ENCODE measurements at regions not wholly inside any gene's neighbourhood (a gene's known extent, or its start where the extent isn't known, plus 50 kb on each side); places are given as distances from the start of the nearest gene placed in this dataset.
"Not testable (repeated sequence)": the region's sequence is repeated elsewhere in the genome, so short reads cannot be mapped to it uniquely, and the experiment has no call there.

DNA sequence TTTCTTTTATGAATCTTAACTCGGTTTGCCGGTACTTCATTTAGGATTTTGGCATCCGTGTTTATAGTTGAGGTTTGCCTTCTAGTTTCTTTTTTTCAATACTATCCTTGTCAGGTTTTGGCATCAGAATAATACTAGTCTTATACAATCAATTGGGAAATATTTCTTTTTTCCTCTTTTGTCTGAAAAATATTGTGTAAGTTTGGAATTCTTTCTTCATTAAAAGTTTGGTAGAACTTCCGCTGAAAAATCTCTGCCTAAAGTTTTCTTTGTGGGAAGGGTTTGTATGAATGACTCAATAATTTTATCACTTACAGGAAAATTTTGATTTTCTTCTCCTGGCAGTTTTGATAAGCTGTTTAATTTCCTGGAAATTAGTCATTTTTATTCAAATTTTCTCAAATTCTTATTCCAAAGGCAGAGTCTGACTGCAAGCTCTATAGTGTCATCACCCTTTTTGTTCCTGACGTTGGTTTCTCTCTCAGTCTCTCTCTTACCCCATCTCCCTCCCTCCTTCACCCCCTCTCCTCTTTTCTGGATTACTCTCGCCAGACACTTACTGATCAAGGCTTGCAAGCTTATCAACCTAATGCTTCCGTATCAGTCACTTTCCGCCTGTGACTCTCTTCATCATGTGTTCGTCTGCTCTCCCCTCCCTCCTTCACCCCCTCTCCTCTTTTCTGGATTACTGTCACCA is 555.7 kb downstream of the TBC1D22A start:
- no peak for DNase-seq (ENCODE audit: low read depth)

DNA sequence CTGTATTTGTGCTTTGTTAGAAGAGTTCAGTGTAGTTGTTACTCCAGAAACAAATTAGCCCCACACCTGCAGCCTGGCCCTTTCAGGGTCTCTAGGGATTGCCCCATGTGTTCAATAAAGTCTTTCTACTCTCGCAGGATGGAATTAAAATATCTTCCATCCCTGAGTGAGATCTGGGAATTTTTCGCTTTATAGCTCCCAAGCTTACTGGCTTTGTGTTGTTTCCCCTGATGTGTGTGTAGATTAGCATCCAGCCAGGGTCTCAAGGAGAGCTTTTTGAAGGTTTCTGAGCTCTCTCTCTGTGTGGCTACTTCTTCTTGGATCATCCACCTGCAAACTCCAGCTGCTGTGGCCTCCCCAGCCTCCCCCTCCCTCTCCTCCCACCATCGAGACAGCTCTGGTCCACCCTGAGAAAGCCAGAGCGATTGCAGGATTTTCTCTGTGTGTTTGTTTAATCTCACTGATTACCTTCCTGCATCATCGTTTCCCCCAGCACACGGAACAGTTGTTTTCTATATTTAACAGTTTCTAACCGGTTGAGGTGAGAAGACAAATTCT is 553.5 kb downstream of the TBC1D22A start:
- DNase-seq (ENCODE audit: low read depth) = no peak

DNA sequence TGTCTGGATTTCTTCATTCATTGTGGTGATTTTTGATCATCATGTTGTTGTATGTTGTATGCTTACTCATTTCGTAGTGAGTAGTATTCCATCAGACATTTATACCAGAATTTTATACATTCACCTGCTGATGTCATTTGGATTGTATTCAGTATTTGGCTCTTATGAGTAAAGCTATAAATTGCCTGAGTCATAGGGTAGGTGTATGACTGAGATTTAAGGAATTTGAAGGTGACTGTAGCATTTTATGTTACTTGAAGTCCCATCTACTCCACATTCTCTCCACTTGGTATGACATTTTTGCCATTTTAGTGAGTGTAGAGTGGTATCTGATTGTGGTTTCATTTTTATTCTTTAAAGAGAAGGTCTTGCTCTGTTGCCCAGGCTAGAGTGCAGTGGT is 548.2 kb downstream of the TBC1D22A start:
- DNase-seq (ENCODE audit: low read depth) = no peak

DNA sequence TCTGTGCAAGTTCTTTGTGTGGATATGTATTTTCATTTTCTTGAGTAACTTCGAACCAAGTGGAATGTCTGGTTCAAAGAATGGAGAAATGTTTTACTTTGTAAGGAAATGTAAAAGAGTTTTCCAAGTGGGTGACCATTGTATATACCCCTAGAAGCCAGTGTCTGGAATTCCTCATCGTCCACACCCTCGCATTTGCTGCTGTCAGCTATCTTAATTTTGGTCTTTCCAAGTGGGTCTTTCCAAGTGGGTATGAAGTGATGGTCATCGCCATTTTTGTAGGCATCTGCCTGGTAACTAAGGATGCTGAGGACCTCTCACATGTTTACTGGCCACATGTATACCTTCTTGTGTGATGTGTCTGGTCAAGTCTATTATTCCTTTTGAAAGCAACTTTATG is 547.5 kb downstream of the TBC1D22A start:
- DNase-seq (ENCODE audit: low read depth) = no peak

DNA sequence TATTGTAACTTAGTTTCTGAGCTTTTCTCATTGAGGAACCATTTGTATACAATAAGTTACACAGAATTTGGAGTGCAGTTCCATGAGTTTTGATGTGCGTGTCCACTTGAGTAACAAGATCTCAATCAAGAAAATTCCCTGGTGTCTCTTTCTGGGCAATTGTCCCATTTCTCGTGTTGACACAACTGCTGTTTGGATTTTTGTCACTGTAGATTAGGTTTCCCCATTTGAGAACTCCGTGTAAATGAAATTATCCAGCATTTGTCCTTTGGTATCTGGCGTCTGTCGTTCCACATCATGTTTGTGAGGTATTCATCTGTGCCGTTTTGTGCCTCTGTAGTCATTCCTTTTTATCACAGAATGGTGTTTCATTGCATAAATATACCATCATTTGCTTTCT is 547.0 kb downstream of the TBC1D22A start:
- DNase-seq (ENCODE audit: low read depth) = no peak

DNA sequence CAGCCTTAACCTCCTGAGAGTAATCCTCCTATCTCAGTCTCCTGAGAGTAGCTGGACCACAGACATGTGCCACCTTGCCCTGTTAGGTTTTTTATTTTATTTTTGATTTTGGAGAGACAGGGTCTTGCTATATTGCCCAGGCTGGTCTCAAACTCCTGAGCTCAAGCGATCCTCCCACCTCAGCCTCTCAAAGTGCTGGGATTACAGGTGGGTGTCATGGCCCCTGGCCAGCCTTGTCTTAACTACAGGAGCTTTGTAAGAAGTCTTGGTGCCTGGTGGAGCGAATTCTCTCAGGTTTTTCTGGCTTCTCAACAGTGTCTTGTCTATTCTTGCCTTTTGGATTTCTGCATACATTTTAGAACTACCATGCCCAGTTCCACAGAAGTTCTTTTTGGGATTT is 546.4 kb downstream of the TBC1D22A start:
- DNase-seq (ENCODE audit: low read depth) = no peak

DNA sequence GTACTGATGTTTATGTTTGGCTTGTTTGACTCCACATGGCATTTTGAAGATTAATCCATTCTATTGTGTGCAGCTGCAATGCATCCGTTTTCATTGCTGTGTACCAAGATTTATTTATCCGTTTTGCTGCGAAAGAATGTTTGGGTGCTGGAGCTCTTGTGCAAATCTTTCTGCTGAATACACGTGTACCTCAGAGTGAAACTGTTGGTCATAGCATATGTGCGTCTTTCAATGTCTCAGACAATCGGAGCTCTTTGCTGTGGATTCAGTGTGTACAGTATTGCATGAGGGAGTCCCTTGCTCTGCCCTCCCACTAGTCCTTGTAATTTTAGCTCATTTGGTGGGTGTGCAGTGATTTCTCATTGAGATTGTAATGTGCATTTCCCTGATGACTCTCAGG is 545.4 kb downstream of the TBC1D22A start:
- no peak for DNase-seq (ENCODE audit: low read depth)

DNA sequence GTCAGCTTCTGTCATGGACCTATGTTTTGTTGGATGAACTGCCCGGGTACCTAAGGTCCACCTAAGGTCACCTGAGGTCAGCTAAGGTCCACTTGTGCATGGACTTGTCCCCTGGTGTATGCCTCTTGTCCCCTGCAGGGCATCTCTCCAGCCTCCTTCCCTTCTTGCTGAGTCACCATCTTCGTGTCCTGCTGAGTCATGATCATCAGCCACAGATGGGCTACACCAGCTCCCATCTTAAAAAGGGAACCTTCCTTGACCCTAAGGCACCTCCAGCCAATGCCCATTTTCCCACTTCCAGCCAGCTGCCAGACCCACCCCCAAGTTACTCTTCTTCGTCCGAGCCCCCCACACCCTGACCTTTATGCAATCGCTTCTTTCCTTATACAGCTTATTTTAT is 544.9 kb downstream of the TBC1D22A start:
- DNase-seq (ENCODE audit: low read depth) = no peak

DNA sequence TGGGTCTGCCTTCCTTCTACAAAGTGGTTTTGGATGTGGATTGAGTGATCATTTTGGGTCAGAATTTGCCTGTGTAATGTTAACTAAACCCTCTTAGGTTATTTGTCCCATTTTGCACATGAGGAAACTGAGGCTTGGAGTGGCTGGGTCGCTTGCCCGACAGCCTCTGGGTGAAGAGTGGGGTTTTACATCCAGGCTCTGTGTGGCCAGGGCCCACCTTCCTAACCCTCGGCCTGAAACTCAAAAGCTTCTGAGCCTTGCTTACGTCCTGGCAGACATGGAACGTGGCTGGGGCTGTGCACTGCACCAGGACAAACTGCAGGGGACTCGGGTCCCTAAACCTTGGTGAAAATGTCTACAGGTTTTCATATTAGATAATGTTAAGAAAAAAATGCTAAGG is 542.4 kb downstream of the TBC1D22A start:
- DNase-seq (ENCODE audit: low read depth) = no peak

DNA sequence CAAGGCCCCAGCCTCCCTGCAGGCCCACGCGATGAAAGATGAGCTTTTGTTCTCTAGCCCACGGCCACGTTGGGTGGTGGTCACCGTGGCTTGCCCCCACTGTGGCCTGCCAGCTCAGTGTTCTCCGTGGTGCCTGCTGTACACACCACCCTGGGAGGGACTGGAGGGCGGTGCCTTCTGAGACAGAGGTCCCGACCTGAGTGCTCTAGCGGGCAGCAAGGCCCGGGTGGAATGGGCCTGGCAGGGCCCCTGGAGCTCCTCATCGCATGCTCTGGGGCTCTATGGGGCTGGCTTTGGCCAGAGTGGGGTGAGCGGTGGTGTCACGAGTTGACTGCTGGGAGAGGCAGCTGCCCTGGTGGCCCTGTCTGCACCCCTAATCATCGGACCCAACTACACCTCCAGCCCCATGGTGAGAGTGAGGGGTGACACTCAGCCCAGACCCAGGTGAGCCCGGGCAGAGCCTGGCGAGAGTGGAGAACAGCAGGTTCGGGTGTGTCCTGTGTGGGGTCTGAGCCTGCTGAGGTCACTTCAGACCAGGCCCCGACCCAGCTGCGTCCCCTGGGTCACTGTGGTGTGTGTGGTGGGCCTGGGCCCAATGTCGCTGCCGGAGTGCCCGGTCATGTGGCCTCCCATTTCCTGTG is 541.9 kb downstream of the TBC1D22A start:
- DNase-seq (ENCODE audit: low read depth) = no peak

DNA sequence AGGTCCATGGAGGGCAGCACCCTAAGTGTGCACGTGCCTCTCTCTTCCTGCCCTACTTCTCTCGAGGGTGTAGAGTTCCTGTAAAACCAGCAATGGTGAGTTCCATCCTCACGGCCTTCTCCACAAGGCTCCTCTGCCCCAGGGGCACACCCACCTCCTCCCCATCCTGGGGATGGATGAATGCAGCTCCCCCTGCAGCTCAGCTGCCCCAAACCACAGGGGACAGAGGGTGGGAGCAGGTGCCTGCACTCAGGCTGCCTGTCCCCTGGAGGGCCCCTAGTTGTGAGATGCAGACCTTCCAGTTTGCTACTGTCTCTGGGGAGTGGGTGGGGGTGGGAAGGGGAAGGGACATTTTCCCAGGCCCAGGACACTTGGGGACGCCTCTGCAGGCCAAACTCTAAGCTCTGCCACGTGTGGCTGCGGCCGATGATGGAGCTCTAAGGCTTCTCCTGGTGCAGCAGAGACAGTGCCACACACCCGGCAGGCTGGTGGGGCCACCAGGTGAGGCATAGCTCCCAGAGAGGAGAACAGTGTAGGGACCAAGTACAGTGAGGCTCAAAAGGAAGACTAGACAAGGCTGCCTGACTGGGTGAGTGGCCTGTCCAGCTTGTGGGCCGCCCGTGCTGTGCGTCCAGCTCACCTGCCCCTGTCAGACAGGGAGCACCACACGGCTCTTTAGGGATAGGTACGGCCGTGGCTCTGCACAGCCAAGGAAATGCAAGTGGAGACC is 540.9 kb downstream of the TBC1D22A start:
- DNase-seq (ENCODE audit: low read depth) = no peak

DNA sequence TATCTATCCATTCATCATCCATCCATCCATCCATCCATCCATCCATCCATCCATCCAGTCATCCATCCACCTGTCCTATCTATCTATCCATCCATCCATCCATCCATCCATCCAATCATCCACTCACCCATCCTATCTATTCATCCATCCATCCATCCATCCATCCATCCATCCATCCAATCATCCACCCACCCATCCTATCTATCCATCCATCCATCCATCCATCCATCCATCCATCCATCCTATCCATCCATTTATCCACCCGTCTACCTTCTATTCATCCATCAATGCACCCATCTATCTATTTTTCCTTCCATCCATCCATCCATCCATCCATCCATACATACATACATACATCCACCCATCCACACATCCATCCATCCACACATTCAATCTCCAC is 540.1 kb downstream of the TBC1D22A start:
- not testable (repeated sequence) for DNase-seq (ENCODE audit: low read depth)

DNA sequence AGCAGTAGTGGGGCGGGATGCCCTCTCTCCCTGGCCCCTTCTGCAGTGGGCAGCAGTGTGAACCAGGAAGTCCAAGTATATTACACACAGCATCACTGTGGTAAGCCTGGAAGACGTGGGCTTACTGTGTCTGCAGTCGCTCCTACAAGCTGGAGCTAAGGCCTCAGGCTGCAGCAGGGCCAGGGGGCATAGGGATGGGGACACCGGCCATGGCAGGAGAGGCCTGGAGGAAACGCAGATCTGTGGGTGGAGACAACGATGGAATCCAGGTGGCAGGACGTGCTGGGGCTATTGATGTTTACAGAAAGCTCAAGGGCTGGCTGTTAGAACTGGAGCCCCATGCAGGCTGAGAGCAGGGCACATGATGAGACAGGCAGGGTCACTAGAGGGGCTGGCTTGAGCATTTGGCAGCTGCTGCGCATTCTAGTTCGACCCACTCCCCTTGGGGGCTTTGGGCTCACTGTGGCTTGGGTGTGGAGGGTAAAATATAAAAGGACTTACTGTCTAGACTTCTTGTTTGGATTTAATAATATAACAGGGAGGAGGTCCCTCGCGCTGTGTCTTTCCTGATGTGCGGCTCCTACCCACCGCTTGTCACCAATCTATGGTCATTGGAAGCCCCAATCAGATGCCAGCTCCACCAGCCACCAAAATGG is 539.5 kb downstream of the TBC1D22A start:
- DNase-seq (ENCODE audit: low read depth) = no peak

DNA sequence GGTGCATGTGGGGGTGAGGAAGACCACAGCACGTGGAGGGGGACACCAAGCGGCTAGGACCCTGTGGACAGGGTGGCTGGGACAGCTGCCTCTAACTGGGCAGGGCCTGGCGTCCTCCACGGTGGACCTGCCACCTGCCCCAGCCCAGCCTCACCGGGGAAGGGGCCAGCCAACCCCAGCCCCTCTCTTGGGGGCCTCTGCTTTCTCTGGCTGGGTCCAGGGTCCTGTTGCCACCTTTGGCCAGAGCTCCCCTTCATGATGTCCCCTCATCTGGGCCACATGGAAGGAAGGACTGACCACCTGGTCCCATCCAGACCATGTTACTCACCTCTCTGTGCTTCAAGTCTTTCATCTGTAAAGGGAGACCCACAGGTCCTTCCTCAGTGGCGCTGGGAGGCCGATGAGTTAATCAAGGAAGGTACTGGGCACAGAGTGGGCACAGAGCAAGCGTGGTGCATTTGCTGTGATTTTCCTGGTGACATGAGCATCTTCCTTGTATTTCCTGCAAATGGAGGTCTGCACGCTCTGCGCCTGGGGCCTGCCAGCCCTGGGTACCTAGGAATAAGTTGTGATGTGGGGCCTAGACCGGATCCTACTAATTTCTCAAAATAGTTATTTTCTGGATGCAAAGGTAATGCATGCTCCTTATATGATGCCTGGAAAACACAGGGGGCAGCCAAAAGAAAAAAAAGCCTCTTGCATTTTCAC is 538.4 kb downstream of the TBC1D22A start:
- DNase-seq (ENCODE audit: low read depth) = no peak

DNA sequence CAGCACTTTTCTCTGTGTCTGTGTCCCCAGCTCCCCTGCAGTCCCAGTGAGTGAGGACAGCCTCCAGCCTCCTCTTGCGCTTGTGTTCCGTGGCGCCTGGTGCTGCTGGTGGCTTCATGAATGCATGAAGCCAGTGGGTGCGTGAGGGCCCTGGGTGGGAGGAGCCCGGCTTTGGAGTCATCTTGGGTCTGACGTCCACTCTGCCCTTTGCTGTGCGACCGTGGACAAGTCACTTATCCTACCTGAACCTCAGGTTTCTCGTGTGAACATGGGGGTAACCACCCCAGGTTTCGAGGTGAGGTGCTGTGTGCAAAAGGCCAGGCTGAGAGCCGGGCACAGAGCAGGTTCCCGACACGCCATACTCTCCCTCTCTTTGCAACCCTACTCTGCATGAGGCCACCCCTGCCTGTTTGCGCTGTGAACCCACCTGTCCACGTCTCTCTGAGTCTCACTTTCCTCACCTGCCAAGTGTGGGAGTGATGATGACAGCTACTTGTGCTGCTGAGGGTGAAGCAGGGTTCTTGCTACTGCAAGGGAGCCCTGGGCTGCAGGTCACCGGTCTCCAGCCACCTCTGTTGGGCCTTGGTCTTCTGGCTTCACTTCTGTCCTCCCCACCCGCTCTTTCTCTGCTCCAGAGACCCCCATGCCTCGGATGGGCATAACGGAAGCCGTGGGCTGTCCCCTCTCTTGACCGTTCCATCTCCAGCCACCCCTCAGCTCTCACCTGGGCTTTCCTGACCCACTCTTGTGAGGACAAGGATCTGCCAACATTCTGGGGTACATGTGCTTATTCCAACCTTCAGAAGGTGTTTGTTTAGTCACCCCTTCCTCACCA is 537.6 kb downstream of the TBC1D22A start:
- DNase-seq (ENCODE audit: low read depth) = no peak

DNA sequence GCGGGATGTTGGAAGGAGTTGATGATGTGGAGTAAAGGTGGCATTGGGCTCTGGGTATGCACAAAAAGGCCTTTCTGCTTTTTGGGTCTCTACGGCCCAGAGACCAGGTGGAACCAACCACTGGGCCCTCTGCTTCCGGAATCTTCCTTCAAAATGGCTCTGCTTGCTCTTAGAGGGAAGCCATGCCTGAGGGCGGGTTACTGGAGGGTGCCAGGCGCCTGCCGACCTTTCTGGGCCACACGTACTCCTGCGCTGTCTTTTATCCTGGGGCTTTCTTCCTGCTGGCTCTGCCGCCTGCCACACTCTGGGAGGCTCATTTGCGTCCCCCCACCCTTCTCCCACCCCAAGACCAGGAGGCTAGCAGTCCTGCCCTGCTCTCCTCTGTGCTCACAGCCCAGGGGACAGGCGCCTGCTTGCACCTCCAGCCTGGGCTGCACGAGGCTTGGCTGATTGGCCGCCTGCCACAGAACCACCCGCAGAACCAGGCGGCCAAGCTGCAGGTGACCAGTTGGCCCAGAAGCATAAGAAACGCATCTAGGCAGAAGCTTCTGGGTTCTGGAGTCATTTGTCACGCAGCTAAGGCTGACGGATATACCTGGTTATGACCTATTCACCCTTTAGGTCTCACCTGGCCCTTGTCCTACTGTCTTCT is 536.9 kb downstream of the TBC1D22A start:
- no peak for DNase-seq (ENCODE audit: low read depth)

DNA sequence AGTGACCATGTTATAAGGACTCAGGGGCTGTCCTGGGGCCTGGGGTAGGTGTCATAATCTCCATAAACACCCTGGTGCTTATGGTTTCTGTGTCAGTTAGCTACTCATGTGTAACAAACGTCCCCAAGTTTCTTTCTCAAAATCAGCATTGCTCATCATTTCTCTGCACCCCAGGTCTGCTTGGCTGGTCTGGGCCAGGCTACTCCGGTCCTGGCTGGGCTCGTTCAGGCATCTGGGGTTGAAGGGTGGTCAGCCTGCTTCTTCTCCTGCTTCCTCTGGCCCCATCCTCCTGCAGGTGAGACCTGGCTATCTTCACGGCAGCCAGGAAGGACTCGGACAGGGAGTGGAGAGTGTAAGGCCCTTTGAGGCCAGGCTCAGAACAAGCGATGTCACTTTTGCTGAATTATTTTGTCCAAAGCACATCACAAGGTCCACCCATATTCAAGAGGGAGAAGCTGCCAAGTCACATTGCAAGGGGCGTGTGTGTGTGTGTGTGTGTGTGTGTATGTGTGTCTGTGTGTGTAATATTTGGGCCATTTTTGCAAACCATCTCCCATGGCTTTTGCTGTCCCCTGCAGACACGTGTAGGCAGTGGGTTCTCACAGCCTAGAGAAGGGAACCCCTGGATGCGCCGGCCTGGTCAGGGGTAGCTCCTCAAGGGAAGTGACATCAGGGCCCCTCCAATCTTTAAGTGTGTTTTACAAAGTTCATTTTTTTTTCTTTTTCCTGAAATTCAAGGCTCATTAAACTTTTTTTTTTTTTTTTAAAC is 535.8 kb downstream of the TBC1D22A start:
- DNase-seq (ENCODE audit: low read depth) = no peak

DNA sequence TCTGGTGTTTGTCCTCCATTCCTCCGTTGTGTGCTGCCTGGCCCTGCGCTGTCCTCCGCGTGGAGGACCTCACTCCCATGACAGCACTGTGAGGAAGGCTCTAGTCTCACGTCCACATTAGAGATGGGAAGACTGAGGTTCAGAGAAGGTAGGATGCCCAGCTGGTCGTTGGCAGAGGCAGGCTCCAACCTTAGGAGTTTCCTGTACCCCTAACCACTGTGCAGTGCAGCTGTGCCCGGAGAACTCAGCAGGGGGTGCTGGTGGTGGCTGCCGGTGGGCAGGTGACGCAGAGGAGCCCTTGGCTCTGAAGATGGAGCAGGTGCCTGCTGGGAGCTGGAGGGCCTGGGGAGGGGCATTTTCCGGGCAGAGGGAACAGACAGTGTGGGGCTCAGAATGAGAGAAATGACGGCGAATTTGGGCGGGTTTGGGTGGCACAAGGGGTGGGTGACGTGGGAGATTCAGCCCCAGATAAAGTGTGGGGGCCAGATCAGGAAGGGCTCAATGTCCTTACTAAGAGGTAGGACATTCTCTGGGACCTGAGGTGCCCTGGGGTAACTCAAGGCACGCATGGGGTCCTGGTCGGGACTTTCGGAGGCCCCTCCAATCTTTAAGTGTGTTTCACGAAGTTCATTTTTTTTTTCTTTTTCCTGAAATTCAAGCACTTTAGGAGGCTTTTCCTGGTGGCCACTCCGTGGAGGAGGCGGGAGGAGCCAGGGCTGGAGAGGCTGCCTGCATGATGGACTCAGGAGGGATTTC is 535.0 kb downstream of the TBC1D22A start:
- no peak for DNase-seq (ENCODE audit: low read depth)

Data from stimulated activated CD8-positive, alpha-beta memory T cell treated with anti-CD3 and anti-CD28 coated beads, Interleukin-12 subunit alpha, Interleukin-12 subunit beta, amount 100 ng/mL, for 4 hours (primary cell).